GM23338 (cell line): ENCODE measurements at regions not wholly inside any gene's neighbourhood (a gene's known extent, or its start where the extent isn't known, plus 50 kb on each side); places are given as distances from the start of the nearest gene placed in this dataset.
A peak's percentile ranks its signal among the peaks of the same experiment; 100 is the strongest.

Experiments
- ATAC-seq: fragments of 200-7000 bp; cut with Tn5 transposase; 3 replicates; pipeline ENCODE4 v1.9.1; 2020
- DNase-seq: peaks from one replicate; pipeline ENCODE4 v3.0.0-alpha.2; 2015; ENCODE audit warnings: low spot score
- H2AFZ ChIP-seq: fragments of 200-600 bp; sonication (generic); 2 replicates; pipeline ENCODE4 v1.8.0; 2016; ENCODE audit warnings: antibody characterized with exemption, mild to moderate bottlenecking, moderate library complexity
- H3F3A ChIP-seq: fragments of 200-600 bp; sonication (generic); replicated peaks from 2 replicates; pipeline ENCODE4 v1.8.0; 2017; ENCODE audit warnings: antibody characterized with exemption, mixed run types, low read depth
- H3K27ac ChIP-seq: fragments of 200-600 bp; sonication (generic); 2 replicates; pipeline ENCODE4 v1.6.1; 2016; ENCODE audit warnings: low read depth
- H3K27me3 ChIP-seq: fragments of 200-600 bp; sonication (generic); 2 replicates; pipeline ENCODE4 v1.8.0; 2016; ENCODE audit warnings: mild to moderate bottlenecking, mixed run types, moderate library complexity; ENCODE audit not compliant: insufficient read depth
- H3K36me3 ChIP-seq: fragments of 200-600 bp; sonication (generic); 2 replicates; pipeline ENCODE4 v1.8.0; 2016; ENCODE audit warnings: mild to moderate bottlenecking; ENCODE audit not compliant: insufficient read depth
- H3K4me1 ChIP-seq: fragments of 200-600 bp; sonication (generic); 2 replicates; pipeline ENCODE4 v1.8.0; 2016; ENCODE audit warnings: mild to moderate bottlenecking, moderate library complexity; ENCODE audit not compliant: insufficient read depth
- H3K4me2 ChIP-seq: fragments of 200-600 bp; sonication (generic); 2 replicates; pipeline ENCODE4 v1.7.1; 2017; ENCODE audit warnings: mixed run types
- H3K4me3 ChIP-seq: fragments of 200-600 bp; sonication (generic); 2 replicates; pipeline ENCODE4 v1.6.1; 2016; ENCODE audit warnings: mixed run types
- H3K79me2 ChIP-seq: fragments of 200-600 bp; sonication (generic); replicated peaks from 2 replicates; pipeline ENCODE4 v1.8.0; 2017; ENCODE audit warnings: mild to moderate bottlenecking; ENCODE audit not compliant: insufficient read depth
- H3K9me2 ChIP-seq: fragments of 200-600 bp; sonication (generic); 2 replicates; pipeline ENCODE4 v1.8.0; 2017; ENCODE audit not compliant: insufficient read depth
- H4K20me1 ChIP-seq: fragments of 200-600 bp; sonication (generic); replicated peaks from 2 replicates; pipeline ENCODE4 v1.8.0; 2017; ENCODE audit warnings: mild to moderate bottlenecking; ENCODE audit not compliant: insufficient read depth
- H3K27ac Mint-ChIP-seq: 2 replicates; pipeline ENCODE4 v1.8.0; 2020; ENCODE audit warnings: inconsistent platforms, mild to moderate bottlenecking, moderate library complexity, mixed read lengths
- H3K27me3 Mint-ChIP-seq: 3 replicates; pipeline ENCODE4 v1.8.0; 2022; ENCODE audit warnings: low read depth, mild to moderate bottlenecking, moderate library complexity, mixed read lengths, inconsistent platforms; ENCODE audit not compliant: insufficient read depth, poor library complexity
- H3K36me3 Mint-ChIP-seq: 3 replicates; pipeline ENCODE4 v1.8.0; 2021; ENCODE audit warnings: low read depth, mild to moderate bottlenecking, inconsistent platforms, moderate library complexity, mixed read lengths
- H3K4me1 Mint-ChIP-seq: 3 replicates; pipeline ENCODE4 v1.8.0; 2020; ENCODE audit warnings: mild to moderate bottlenecking, inconsistent platforms, mixed read lengths
- H3K4me3 Mint-ChIP-seq: 3 replicates; pipeline ENCODE4 v1.8.0; 2021; ENCODE audit warnings: moderate library complexity, mild to moderate bottlenecking, inconsistent platforms, mixed read lengths
- H3K9me3 Mint-ChIP-seq: 3 replicates; pipeline ENCODE4 v1.8.0; 2020; ENCODE audit warnings: moderate library complexity, mild to moderate bottlenecking, inconsistent platforms, mixed read lengths
- CTCF ChIP-seq, 2 experiments: fragments of 200-600 bp in 1 of 2; sonication (generic) in 1 of 2; conservative IDR thresholded peaks; 2 replicates each; pipeline versions ENCODE4 v1.5.1 to v1.6.1; 2016 to 2017; ENCODE audit warnings: antibody characterized with exemption in 2 of 2, low read depth in 2 of 2, mild to moderate bottlenecking in 2 of 2, moderate library complexity in 1 of 2
- ETS1 ChIP-seq: IDR thresholded peaks from 2 replicates; pipeline ENCODE4 v1.6.1; 2016; ENCODE audit warnings: antibody characterized with exemption
- EZH2 ChIP-seq: fragments of 200-600 bp; sonication (generic); IDR thresholded peaks from one replicate; pipeline ENCODE4 v1.8.0; 2017; ENCODE audit warnings: antibody characterized with exemption, mild to moderate bottlenecking, low read depth; ENCODE audit not compliant: unreplicated experiment
- JUNB ChIP-seq: IDR thresholded peaks from one replicate; pipeline ENCODE4 v1.6.1; 2016; ENCODE audit warnings: antibody characterized with exemption; ENCODE audit not compliant: unreplicated experiment
- NANOG ChIP-seq: IDR thresholded peaks from 2 replicates; pipeline ENCODE4 v1.6.1; 2016; ENCODE audit warnings: antibody characterized with exemption, borderline replicate concordance
- POLR2AphosphoS5 ChIP-seq: IDR thresholded peaks from 2 replicates; pipeline ENCODE4 v1.6.1; 2016; ENCODE audit warnings: antibody characterized with exemption, low read depth
- REST ChIP-seq: IDR thresholded peaks from one replicate; pipeline ENCODE4 v1.6.1; 2018; ENCODE audit warnings: antibody characterized with exemption; ENCODE audit not compliant: unreplicated experiment
- STAT1 ChIP-seq: IDR thresholded peaks from one replicate; pipeline ENCODE4 v1.6.1; 2016; ENCODE audit warnings: antibody characterized with exemption; ENCODE audit not compliant: unreplicated experiment
- ZNF331 ChIP-seq: fragments of 250-450 bp; sonication (Bioruptor Pico); IDR thresholded peaks from 2 replicates; pipeline ENCODE4 v1.5.0; 2020; ENCODE audit warnings: low read depth, mild to moderate bottlenecking, moderate library complexity
- ZNF462 ChIP-seq: fragments of 250-450 bp; sonication (Bioruptor Pico); IDR thresholded peaks from 2 replicates; pipeline ENCODE4 v1.5.0; 2020; ENCODE audit warnings: mild to moderate bottlenecking, moderate library complexity

GRCh38 chr5:10892911-10893215 is 131.8 kb upstream of the DAP start (continued):
- TF ChIP-seq REST (no peak), ETS1 (no peak), EZH2 (no peak), STAT1 (no peak), JUNB (no peak)

- TF ChIP-seq STAT1: no peak
- TF ChIP-seq JUNB: no peak
- TF ChIP-seq ZNF462 (CRISPR knock-in tag): no peak
- TF ChIP-seq POLR2AphosphoS5: no peak
- 0 out of 4 replicates have a peak, but pooled peaks of 1 of the 2 experiments have one; percentile 3 for TF ChIP-seq CTCF (conservative IDR thresholded peaks at IDR 0.05; ENCODE audit: low read depth in 2 of 2)
- TF ChIP-seq ZNF331: no peak
- no peak for TF ChIP-seq NANOG
- DNase-seq (no peak), ATAC-seq (no peak)
- Histone ChIP-seq H4K20me1 (no peaks in the 10 kb centered on the region), H3K4me3 (no peak overlapping the region), H3K27ac (no peak overlapping the region), H3K4me1 (no peaks in the 10 kb centered on the region), H3K79me2 (no peaks in the 10 kb centered on the region), H2AFZ (no peak overlapping the region), H3K9me2 (0 out of 2 replicates have a peak, but pooled peaks cover 6% of the 10 kb centered on the region), H3F3A (no peaks in the 10 kb centered on the region), H3K4me2 (no peak overlapping the region), H3K36me3 (no peaks in the 10 kb centered on the region), H3K27me3 (no peaks in the 10 kb centered on the region)
- no peak overlapping the region for H3K27ac Mint-ChIP-seq
- H3K27me3 Mint-ChIP-seq: peaks cover 2% of the 10 kb centered on the region
- no peak overlapping the region for H3K4me3 Mint-ChIP-seq
- peaks cover 4% of the 10 kb centered on the region; the same call in 1 of the 3 replicates for H3K36me3 Mint-ChIP-seq
- no peaks in the 10 kb centered on the region; the same call in 2 of the 3 replicates for H3K4me1 Mint-ChIP-seq
- peaks cover 14% of the 10 kb centered on the region for H3K9me3 Mint-ChIP-seq
Observed at GRCh38 chr5:10892147-10892910, 131.3 kb upstream of the DAP start.
